Stimulated activated CD8-positive, alpha-beta memory T cell treated with anti-CD3 and anti-CD28 coated beads, Interleukin-15, amount 100 ng/mL, for 4 hours (primary cell): ENCODE measurements at regions not wholly inside any gene's neighbourhood (a gene's known extent, or its start where the extent isn't known, plus 50 kb on each side); places are given as distances from the start of the nearest gene placed in this dataset.
"Not testable (repeated sequence)": the region's sequence is repeated elsewhere in the genome, so short reads cannot be mapped to it uniquely, and the experiment has no call there.

Experiments used
- DNase-seq, 2 donors: peaks; one replicate each; pipeline ENCODE4 v3.0.0-alpha.2; 2020; ENCODE audit warnings: low read depth in 2 of 2

DNA sequence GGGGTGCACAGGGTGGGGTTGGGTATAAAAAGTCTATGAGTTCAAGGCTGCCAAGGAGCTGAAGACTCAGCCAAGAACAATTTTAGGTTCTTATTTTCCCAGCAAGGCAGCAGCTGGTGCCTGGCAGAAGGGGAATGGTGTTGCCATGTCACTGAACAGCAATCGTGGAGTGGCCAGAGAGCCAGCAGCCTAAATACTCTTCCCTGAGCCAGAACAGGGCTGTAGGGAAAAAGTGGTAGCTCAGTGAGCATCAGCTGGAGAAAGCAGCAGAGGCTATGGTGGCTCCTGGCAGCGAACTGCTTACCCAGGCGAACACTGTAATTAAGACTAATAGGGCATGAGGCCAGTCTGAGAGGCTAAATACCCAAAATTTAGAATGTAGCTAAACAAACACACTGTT is 334.9 kb downstream of the RMST start:
- DNase-seq: no peak

DNA sequence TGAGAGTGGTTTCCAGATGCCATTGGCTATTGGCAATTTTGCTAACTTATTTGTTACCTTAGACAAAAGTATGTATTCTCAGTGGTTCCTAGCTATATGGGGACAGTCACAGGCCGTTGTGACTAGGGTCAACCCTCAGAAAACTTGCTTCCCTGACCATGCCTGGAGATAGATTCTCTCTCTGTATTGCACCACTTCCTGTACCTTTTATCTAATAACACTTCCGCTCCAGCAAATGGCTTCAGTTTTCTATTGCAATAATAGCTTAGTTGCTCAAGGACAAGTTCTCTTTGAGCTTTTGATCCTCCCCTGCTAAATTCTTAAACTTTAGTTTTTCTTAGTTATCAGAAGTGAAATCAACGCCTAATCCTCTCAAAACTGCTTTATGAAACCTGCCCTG is 338.0 kb downstream of the RMST start:
- no peak for DNase-seq

DNA sequence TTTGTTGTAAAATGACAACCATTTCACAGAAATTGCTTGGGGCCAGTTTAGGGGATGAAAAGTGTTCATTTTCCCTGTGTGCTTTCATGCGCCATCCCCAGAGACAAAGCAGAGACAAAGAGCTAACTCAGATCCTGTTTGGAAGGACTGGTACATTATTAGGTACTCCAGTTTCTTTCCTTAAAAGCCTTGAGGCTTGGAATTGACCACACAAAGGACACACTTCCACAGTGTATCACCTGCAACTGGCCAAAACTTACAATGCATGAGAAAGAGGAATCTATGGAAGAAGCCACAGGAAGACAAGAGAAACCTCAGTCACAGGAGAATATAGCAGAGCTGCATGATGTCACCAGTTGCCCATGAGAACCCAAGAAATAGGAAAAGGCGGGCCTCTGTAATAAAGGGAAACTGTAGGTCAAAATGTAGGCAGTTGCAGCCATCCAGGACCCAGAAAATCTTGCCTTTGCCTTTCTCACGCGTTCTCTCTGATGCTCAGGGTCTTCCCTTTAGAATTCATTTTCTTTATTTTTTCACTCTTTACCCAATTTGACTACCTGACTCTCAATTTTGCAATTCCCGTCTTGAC is 339.0 kb downstream of the RMST start:
- DNase-seq: no peak

DNA sequence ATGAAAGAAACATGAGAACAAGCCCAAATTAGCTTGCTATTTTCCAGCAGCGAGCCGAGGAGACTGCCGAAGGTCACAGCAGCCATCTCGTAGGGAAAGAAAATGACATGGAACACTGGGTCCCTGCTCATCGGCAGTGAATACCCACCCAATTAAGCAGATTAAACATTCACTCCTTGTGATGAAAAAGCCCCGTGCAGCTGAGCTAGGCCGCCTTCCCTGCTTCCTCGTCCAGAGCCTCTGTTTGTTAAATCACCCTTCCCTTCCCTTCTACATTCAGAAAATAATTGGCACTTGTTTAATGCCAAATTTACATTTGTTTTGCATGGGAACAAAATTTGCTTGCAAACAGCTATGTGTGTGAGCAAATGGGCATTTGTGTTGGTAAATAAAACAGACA is 342.5 kb downstream of the RMST start:
- DNase-seq: no peak

DNA sequence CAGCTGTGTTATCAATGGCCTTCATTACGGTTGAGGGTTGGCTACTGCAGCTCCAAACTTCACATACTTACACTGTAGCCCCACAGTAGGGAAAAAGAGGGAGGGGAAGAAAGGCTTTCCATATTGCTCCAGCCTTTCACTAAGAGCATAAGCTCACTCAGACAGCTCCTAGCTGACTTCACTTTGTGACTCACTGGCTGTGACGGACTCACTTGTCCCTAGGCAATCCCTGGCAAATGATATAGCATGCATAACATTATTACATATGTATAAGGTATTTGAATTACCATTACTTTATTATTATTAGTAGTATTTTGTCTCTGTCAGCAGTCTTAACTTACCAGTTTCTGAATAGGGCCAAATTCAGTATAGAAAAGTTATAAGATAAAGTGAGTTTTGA is 350.7 kb downstream of the RMST start:
- no peak for DNase-seq

GRCh38 chr12:97821806-97822205 is 359.2 kb downstream of the RMST start:
- no peak for DNase-seq

GRCh38 chr12:97835541-97835940 is 372.9 kb downstream of the RMST start:
- DNase-seq: no peak

DNA sequence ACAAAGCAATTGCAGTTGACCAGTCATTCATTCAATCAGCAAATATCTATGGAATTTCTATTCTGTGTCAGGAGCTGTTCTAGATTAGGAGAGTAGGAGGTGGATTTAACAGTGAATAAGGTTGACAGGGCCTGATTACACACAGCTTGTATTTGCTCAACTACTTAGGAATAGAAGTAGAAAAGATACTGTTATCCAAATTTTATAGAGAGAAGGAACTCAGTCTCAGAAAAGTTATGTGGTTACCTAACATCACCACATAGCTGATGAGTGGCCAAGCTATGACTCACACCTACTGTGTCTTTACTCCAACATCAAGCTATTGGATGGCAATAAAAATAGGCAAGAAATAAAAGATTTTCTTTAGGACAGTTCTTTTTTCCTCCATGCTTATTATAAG is 374.8 kb downstream of the RMST start:
- DNase-seq: no peak

GRCh38 chr12:97848051-97848450 is 385.4 kb downstream of the RMST start:
- no peak for DNase-seq

- DNase-seq: no peak
Observed at GRCh38 chr12:97854477-97854876, 391.9 kb downstream of the RMST start.

DNA sequence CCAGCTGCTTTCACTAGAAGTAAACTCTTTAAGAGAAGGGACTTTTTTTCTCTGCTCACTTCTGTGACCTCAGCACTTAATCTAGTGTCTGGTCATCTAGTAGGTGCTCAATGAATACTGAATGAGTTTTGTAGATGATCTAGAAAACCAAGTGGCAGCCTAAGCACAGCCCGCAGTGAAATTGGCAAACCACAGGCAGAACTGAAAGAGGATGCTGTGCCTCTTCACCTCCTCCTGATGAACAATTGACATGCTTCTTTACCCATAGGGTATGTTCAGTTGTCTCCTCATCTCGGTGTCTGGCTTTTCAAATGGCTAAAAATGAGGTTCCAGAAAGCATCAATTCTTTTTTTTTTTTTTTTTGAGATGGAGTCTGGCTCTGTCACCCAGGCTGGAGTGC is 399.5 kb downstream of the RMST start:
- no peak for DNase-seq

GRCh38 chr12:97875064-97875463 is 412.5 kb downstream of the RMST start:
- no peak for DNase-seq

DNA sequence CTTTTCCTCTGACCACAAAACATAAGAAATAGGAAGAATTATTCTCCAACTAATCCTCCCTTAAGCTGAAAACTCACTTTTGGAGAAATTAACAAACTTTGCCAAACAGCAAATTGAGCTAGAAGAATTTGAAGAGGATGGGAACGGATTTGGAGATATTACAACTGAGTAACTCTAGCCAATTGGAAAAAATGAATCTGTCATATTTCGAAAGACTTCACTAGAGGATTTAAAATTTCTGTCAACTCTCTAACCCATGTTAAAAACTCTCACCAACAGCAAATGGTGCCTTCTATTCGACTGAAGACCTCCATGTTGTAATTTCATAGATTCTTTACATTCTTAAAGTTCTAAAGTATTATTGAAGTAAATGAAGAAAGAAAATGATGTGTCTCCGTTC is 414.2 kb downstream of the RMST start:
- DNase-seq: no peak

DNA sequence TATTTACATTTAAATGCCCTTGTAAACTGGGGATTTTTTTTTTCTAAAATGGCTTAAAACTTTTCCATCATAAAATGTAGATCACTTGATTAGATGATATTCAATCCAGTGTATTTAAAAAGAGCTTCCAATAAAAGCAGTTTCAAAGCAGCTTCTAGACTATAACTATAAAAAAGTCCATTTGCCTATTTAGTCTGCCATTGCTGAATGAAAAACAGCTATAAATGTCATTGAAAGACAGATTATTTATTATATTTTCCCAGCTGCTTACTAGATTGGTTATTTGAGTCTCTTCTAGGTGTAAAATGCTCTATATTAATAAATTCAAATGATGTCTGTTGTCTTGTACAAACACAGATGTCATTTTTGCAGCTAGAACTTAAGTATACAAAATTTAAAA is 414.8 kb downstream of the RMST start:
- no peak for DNase-seq

DNA sequence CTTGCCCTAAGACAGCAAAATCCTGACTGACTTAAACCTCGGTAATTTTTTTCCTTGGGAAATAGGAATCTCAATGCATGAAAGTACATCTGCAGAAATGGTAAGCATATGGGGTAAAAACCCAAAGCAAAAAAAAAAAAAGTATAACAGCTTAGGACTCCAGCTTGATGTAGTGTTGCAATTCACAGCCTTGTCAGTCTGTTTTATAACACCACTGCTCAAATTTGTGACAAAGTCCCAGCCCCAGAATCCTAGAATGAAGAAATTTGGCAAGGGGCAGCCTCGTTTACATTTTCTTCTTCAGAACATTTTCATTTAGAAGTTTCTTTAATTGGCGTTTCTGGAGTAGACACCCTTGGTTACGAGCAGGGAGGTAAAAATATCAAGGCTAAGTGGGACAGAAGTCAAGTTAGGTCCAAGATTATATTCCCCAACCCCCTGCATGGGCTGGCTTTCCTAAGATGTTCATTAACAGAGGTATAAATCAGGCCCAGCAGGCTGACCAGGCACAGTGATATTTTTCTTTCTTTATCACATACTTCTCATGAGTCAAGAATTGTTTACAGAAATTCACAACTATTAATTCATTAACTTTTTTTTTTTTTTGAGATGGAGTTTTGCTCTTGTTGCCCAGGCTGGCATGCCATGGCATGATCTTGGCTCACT is 424.0 kb downstream of the RMST start:
- no peak for DNase-seq

DNA sequence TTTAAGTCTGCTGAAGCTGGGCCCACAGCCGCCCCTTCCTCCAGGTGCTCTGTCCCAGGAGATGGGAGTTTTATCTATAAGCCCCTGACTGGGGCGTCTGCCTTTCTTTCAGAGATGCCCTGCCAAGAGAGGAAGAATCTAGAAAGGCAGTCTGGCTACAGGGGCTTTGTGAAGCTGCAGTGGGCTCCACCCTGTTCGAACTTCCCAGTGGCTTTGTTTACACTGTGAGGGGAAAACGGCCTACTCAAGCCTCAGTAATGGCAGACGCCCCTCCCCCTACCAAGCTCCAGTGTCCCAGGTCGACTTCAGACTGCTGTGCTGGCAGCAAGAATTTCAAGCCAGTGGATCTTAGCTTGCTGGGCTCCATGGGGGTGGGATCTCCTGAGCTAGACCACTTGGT is 435.3 kb downstream of the RMST start:
- not testable (repeated sequence) for DNase-seq

DNA sequence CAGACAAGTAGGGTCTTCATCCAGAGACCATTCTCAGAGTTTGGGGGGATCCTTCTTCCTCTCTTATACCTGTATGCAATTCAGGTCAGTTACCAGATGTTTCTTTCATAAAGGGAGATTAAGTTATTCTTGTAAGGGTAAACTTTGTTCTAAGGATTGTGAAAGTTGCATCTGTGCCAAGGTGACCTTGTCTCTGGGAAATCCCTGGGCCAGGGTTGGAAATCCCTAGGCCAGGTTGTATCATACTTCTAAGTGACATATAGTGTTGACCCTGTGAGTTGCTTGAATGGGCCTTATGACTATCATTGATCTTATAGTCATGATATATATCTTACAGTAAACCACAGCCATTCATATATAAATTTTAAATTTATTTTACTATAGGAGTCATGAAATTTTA is 436.9 kb downstream of the RMST start:
- DNase-seq: no peak

- no peak for DNase-seq
Observed at GRCh38 chr12:97899956-97900355, 437.4 kb downstream of the RMST start.

DNA sequence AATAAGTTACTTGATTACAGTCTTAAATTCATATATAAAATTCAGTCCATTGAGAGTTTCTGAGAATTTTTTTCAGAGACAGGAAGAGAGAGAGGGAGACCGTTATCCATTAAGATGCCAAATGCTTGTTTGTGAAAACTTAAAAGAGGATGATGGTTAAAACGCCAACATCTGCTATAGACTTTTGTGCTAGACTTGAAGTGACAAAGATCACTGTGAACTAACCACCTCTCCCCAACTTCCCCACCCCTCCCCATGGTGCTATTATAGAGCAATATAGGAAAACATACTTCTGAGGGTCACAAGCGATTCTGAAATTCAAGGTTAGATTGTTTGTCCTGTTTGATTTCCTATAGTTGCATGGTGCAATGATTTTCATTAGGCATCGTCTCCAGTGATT is 440.8 kb downstream of the RMST start:
- DNase-seq: no peak

DNA sequence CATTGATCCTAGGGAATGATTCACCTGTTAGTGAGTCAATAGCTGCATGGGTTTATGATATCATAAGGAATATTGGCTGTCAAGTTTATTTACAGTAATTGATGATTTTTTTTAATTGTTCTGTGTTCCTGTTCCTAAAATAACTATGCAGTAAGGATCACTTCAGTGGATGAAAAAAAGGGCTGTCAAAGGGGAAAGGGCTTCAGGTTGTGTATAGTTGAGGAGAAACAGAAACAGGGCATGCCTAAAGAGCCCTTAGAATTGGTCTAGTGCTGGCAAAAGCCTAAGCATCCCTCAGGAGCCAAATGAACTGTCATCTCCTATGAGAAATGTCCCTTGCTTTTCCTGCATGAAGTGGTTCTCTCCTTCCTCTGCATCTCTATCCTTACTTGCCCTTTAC is 444.9 kb downstream of the RMST start:
- no peak for DNase-seq

DNA sequence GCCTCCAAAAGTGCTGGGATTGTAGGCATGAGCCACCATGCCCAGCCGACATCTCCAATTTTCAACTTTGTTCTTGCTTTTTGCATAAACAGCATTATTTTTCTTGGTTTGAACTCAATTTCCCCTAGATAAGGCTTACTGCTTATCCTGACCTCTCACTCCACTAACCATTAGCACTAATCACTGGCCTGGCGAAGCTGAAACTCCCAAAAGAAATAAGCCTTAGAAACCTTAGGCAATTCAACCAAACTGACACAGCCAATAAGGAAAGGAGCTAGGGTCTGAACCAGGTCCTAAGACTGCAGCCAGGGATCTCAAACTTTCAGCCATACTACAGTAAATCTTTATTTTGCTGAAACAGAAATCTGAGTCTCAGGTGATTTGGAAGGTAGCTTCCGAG is 448.0 kb downstream of the RMST start:
- no peak for DNase-seq

- DNase-seq: no peak
Observed at GRCh38 chr12:97912943-97913342, 450.3 kb downstream of the RMST start.

DNA sequence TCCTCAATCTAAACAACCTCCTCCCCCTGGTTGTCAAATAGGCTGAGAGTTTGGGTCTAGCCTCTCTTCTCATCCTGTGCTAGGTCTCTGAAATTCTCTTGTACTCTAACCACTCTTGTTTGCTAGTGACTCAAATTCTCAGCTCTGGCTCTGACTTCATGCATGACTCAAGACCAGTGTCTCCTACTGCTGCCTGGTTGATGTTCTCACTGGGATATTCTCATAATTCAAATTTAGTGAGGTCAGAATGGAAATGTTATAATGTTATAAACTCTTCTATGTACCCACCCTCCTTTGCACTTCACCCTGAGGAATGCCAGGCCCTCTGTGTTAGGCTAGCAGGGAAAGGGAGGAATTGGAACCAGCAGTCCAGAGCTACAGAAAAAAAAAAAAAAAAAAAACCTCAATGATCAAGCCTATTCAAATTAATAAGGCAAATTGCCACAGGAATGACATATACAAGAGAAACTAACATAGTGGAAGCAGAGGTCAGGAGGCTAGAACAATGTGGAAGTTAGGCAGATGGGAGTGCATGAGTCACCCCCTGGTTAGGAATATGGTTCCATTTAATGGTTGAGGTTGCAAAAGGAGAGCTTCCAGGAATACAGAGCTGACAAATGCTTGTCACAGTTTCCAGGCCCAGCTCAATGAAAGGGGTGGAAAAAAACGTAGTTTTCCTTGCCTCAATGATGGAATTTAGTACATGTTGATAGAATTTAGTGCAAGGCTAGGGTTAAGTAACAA is 459.5 kb downstream of the RMST start:
- no peak for DNase-seq
